GM18502 (cell line): ENCODE measurements at regions not wholly inside any gene's neighbourhood (a gene's known extent, or its start where the extent isn't known, plus 50 kb on each side); places are given as distances from the start of the nearest gene placed in this dataset.

Experiments used
- ATAC-seq: cut with Tn5 transposase; IDR thresholded peaks from one replicate; pipeline ENCODE4 v1.9.1; 2021; ENCODE audit warnings: mild to moderate bottlenecking; ENCODE audit not compliant: unreplicated experiment, poor library complexity

DNA sequence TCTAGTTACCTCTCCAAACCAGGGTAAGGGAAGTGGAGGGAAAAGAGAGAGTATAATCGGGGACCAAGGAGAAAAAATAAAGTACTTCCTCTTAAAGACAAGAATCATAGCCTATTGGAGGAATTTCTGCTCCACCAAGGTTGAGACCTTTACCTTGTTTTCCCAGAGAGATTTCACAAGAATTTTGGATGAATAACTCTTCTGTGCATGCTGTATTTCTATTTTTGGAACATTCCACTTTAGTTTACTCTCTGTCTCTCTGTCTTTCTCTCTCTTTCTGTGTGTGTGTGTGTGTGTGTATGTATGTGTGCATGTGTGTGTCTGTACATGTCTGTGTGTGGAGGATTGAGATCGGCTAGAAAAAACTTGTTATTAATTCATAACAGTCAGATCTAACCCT lies 318.4 kb upstream of the RGS18 start:
- no peak for ATAC-seq

DNA sequence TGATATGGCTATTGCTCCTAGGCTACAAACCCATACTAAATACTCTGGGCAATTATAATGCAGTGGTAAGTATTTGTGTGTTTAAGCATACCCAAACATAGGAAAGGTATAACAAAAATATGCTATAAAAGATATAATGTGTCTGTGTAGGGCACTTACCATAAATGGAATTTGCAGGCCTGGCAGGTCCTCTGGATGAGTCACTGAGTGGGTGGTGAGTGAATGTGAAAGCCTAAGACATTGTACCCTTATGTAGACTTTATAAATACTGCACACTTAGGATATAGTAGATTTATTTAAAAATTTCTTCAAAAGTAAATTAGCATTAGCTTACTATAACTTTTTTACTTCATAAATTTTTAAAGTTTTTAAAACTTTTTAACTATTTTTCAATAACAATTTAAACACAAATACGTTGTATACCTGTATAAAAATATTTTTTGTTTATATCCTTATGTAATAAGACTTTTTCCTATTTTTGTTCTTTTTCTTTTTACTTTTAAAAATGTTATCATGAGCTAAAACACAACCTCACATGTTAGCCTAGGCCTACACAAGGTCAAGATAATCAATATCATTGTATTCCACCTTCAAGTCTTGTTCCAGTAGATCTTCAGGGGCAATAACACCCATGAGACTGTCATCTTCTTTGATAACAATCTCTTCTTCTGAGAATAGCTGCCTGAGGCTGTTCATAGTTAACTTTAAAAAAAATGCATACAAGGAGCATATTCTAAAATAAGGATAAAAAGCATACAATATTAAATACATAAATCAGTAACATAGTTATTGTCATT lies 306.3 kb upstream of the RGS18 start:
- no peak for ATAC-seq

DNA sequence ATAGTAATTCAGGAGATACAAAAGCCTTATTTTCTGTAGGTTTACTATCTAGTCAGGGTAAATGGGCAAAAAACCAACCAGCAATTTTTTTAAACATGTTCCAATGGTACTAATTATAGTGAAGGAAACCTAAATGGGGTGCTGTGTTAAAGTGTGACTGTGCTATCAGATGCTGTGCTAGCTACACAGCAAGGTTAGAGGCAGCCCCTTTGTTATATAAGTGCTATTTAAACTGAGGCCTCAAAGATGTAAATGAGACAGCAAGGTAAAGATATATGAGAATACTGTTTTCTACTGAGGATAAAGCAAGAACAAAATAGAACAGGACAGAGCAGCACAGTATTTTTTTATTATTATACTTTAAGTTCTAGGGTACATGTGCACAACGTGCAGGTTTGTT lies 305.4 kb upstream of the RGS18 start:
- ATAC-seq = no peak

DNA sequence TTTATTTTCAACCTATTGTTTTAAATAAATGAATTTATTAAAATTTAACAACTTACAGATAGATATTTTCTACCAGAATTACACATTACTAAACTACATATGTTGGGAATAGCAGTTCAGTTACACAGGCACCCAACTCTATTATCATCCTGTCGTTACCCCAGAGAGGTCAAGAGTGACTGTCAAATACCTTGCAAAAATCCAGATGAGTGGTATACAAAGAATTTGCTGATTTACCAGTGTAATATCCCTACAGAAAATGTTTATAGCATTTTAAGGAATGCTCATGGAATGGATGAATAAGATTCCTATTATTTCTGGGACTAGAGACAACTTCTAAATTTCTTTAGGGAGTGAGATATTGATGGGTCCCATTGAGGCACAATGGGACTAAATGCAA lies 300.7 kb upstream of the RGS18 start:
- no peak for ATAC-seq

DNA sequence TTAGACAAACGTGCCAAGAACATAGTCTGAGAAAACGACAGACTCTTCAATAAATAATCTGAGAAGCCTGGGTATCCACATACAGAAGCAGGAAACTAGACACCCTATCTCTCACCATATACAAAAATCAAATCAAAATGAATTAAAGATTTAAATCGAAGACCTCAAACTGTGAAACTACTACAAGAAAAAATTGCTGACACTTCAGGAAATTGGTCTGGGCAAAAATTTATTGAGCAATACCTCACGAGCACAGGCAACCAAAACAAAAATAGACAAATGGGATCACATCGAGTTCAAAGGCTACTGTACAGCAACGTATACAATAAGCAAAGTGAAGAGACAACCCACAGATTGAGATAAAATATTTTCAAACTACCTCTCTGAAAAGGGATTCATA lies 292.8 kb upstream of the RGS18 start:
- no peak for ATAC-seq

DNA sequence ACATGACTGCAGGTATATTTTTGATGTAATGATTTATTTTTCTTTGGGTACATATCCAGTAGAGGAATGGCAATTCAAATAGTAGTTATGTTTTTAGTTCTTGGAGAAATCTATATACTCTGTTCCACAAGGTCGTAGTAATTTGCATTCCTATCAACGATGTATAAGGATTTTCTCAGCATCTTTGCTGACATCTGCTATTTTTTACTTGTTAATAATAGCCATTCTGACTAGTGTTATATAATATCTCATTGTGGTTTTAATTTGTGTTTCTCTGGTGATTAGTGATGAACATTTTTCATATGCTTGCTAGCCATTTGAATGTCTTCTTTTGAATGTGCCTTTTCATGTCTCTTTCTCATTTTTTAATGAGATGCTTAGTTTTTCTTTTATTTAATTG lies 292.1 kb upstream of the RGS18 start:
- no peak for ATAC-seq

DNA sequence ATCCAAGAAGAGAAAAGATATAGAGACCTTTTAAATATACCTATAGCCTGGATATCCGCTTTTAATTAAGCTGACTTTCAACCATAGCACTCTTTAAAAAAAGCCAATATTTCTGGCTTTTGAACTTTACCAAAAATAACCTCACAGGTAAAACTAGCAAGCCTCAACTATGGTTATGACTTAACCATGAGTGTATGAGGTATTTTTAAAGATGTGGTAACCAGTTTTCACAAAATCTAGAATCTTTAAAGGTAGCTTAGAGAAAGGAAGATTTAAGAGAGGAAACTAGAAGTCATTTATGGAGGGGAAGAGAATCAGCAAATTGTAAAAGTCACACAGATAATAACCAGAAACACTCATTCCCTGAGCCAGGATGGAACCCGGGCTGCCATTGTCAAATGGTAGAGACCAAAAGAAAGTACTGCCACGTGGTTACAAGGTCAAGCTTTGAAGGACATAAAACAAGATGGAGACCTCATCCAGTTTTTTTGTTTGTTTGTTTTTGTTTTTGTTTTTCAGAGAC lies 288.4 kb upstream of the RGS18 start:
- ATAC-seq = peak; percentile 45

DNA sequence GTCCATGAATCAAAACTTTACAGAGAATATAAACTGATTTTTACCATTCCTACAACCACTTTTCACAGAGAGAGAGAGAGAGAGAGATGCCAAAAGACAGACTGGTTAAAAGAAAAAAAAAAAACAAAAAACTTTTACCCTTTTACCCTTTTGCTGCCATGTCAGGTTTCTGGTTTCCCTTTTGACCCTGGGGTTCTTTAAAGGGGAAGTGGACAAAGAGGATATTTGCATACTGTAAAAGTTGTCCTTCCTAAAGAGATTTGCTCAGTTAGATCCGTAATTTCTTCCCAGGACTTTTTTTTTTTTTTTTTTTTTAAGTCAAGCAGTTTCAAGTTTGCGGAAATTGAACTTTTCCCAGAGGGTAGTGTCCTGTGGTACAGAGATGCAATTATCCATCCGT lies 287.8 kb upstream of the RGS18 start:
- ATAC-seq = peak; percentile 39

DNA sequence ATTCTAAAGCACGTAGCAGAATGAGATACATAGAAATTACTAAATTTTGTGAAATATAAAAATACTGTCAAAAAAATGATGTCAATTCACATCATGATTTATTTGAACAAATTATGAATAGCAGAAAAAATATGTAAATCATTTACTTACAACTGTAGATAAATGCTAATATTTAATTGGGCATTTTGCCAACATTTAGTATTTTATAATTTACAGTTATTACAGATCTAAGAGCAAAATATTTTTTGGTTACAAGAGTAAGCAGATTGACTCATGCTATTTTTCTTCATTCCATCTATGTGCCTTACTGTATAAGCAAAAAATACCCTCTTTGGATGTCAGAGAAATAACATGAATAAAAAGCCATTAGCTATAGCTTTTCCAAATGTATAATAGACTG lies 282.3 kb upstream of the RGS18 start:
- ATAC-seq = no peak

DNA sequence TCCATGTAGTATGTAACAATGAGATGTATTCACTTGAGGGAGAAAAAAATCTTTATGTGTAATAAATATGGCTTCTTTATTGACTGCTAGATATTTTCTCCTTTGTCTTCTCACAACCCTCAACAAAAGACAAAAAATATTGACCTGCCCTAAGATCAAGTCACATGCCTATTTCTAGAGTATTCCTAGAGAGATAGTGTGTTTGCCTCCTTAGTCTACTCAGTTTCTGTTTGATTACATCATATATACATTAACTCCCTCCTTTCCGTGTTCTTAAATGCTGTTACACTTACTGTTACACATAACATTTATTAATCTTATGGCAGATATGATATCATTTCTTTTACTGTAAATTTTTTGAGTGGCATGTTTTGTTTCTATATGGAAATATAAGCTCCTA lies 281.6 kb upstream of the RGS18 start:
- no peak for ATAC-seq

DNA sequence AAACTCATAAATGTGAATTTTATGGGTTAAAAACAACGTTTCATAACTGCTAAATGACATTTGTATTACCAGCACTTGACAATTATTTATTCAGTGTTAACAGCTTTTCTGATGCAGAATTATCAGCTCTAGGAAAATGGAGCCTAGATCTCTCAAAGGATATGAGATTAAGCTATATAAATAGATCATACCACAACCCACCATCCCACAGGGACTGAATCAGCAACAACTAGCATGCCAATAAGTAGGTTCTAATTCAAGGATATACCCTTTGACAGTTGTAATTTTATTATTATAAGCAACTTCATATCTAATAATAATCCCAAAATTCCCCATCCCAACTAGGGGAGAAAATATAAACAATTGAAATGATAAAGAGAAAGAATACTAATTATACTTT lies 275.4 kb upstream of the RGS18 start:
- no peak for ATAC-seq

DNA sequence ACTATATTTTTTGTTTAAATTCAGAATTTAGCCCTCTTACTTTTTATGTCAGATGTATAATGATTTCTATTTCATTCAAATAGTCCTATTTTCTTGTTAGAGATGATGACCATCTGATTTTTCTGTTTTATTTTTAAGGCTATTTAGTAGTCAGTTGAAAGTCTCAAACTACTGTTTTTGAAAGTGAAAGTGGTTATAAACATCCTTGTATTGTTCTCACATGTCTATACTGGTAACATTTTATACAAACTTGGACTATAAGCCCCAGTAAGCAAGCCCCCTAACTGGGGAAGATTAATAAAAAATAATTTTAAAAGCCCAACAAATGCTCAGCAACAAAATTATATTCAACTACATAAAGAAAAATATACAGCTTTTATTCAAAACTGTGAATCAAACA lies 271.3 kb upstream of the RGS18 start:
- no peak for ATAC-seq

DNA sequence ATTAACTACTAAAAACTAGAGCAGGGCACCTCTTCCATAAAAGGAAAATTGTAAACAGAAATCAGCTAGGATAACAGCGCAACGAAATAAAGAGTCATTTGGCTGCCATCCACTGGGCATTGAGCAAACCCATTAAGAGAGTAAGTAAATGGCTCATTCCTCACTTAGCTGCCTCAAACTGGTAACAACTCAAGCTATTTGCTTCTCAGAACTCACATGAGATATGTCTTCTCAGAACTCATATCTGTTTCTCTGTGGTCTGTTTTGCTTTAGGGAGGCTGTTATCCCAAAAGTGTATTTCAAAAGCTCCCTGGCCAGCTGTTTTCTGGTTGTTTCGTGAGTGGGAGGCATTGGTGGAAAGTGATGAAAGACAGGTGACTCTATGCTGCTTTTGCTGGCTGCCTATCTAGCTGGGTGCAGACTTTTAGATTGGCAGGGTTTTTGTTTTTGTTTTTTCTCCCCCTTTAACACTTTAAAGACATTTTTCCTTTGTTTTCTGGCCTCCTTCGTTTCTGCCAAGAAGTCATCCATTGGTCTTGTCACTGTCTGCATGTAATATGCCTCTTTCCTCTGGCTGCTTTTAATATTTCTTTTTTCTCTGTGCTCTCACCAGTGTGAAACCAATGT lies 269.2 kb upstream of the RGS18 start:
- peak; percentile 41 for ATAC-seq

DNA sequence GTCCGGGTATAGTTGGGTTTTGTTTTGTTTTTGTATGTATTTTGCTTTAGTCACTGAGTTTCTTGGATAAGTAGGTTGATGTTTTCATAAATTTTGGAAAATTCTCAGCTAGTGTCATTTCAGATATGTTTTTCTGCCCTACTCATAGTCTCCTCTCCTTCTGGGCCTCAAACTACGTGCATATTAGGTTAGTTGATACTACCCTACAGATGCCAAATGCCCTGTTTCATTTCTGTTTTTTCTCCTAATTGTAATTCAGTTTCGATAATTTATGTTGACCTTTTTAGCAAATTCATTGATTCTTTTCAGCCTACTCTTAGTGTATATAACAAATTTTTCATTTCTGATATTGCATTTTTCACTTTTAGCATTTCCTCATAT lies 268.6 kb upstream of the RGS18 start:
- no peak for ATAC-seq

DNA sequence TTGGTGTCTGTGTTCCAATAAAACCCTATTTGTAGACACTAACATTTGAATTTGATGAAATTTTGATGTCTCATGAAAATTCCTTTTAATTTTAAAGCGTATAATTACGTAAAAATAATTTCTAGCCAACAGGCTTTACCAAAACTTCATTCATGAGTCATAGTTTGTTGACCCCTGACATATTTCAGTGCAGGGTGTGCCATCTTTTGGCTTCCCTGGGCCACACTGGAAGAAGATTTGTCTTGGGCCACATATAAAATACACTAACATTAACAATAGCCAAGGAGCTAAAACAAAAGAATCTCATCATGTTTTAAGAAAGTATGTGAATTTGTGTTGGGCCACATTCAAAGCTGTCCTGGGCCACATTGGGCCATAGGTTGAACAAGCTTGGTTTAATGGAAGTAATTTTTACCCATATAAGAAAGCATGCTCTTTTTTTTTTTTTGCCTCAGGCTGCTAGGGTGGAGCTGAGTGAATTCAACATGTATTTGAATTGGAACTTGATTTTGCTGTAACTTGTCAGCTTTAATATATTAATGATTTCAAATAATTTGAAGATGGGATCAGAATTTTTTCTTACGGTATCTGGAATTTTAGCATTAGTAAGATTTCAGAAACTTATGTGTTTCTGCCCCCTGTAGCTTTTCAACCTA lies 267.7 kb upstream of the RGS18 start:
- ATAC-seq = no peak

DNA sequence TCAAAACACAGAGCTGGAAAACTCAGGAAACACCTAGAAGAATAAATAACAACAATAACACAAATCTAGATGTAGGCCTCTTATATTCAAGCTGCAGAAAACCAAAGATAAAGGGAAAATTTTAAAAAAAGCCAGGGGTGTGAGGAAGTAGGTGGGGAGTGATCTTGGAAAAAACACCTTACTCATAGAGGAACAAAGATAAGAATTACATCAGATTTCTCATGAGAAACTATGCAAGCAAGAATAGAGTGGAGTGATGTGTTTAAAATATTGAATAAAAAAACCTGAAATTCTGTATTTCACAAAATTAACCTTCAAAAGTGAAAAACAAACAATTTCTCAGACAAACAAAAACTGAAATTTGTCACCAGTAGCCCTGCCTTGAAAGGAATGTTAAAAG lies 265.5 kb upstream of the RGS18 start:
- no peak for ATAC-seq

DNA sequence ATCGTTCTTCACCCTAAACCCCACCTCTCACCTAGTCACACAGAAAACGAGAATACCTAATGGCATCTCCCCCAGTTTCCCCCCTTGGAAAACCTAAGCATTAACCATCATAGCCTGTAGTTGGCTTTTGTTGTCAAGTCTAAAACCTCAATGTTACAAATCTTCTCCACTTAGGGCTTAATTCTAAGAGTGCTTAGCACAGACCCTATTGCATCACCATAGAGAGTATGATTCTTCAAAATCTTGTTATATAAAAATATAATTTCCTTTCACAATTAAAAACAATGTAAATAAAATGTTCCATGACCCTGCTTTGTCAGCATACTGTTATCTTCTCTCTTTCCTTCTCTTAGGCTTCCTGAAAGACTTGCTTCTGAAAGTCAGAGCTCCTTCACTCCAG lies 263.2 kb upstream of the RGS18 start:
- ATAC-seq = no peak

DNA sequence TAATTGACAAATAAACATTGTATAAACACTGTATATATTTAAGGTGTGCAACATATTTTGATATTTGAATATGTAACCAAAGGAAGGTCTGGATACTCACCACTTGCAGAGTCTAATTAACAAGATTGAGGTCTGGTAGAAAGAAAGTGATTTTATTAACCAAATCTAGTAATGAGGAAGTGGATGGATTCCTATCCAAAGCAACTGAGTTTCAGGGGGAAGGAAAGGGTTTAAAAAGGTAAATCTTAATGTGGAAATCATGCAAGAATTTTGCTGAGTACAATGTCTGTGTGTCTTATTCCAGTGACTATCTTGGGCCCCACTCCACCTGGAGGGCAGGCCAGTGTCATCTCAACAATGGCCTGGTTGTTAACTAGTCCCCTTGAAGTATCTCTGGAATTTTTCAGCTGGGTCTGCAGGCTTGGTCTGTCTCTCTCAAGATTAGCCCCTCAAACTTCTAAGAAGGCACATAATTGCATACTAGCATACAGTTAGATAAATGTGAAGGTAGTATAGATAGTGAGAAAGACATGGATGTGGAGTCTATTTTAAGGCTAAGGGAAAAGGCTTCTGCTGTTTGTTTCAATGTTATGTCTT lies 262.7 kb upstream of the RGS18 start:
- ATAC-seq = no peak

DNA sequence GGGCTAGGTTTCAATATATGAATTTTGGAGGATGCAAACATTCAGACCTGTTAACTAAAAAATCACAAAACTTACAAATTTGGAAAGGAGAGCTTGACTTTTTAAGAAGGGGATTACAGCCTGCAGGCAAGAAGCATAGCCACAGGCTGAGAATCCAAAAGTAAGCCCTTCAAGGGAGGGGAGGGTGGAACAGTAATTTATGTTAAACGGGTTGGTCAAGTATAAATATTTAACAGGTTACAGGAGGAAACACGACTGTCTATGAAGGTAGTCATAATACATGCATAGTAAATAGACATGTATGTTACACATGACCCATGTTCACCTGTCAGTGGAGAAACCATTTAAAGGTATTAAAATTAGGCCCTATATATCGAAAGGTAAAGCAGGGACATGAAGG lies 261.1 kb upstream of the RGS18 start:
- no peak for ATAC-seq

DNA sequence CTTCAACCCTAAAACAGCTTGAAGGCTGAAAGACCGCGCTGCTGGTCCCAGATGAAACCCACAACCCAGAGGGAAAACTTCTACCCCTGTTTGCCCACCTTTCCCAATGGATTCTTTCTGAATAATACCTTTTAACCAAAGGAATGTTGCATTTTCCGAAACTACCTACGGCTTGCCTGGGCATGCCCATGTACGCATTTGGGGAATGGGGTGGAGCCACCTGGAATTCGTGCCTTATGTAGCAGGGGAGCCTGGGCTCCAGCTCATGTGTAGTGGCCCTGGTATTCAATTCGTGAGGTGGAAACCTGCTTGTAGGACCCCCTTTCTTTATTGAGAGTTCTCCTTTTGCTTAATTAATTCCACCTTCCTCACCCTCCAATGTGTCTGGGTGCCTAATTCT lies 256.6 kb upstream of the RGS18 start:
- no peak for ATAC-seq

DNA sequence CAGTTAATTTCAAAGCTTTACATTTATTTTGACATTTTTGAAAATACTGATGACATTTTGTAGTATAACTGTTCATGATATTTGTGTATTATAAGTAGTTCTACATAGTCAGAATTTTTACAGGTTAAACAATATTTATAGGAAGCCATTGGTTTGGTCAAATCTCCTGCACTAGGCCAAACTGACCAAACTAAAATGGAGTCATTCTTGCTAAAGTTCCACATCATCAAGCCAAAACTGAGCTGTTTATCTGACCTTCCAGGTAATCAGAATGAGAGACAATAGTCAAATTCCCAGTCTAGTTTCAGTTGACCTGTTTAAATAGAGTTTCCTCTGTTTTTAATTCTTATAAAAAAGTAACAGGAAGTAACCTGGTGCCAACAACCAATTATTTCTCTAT lies 253.3 kb upstream of the RGS18 start:
- ATAC-seq = no peak
